HG02981 (cell line): ENCODE measurements at regions not wholly inside any gene's neighbourhood (a gene's known extent, or its start where the extent isn't known, plus 50 kb on each side); places are given as distances from the start of the nearest gene placed in this dataset.
"Not testable (repeated sequence)": the region's sequence is repeated elsewhere in the genome, so short reads cannot be mapped to it uniquely, and the experiment has no call there.

Experiments used
- ATAC-seq: cut with Tn5 transposase; IDR thresholded peaks from one replicate; pipeline ENCODE4 v1.9.1; 2021; ENCODE audit warnings: mild to moderate bottlenecking, moderate library complexity; ENCODE audit not compliant: unreplicated experiment

DNA sequence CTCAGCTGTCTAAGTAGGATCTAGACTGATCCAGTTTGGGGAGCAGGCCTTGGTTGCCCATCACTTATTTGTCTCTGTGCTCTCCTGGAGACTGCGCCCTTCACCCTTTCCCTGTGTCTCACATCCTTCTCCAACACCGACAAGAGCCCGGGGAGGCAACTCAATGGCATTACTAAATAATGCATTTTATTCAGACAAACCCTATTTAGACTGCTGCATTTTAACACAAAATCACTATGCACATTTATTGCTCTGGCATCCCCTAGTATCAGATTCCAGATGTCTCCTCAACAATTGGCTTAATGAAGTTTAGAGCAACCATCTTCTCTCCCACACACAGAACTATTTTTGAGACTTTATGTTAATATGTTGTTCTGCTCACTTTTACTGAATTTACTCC, 436.4 kb upstream of the CHRM3 start:
- ATAC-seq: no peak

- no peak for ATAC-seq
Measured at GRCh38 chr1:238944028-238944427, 442.3 kb upstream of the CHRM3 start.

DNA sequence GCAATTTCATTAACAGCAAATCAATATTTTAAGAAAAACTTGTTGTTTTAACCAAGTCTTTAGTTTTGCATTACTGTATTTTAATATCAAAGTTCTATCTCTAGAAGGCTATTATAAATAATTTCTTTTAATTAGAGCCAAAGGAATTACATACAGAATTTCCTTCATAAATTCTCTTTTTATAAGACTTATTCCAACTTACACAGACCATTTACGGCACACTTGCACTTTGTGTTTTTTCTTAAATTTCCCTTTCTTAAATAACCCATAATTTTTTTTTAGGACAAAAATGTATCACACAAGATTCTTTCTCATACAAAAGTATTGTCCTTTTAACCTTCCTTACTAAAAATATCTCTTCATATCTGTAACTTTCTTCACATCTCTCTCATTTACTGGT, 458.5 kb upstream of the CHRM3 start:
- no peak for ATAC-seq

- no peak for ATAC-seq
Measured at GRCh38 chr1:238916828-238917227, 469.5 kb upstream of the CHRM3 start.

DNA sequence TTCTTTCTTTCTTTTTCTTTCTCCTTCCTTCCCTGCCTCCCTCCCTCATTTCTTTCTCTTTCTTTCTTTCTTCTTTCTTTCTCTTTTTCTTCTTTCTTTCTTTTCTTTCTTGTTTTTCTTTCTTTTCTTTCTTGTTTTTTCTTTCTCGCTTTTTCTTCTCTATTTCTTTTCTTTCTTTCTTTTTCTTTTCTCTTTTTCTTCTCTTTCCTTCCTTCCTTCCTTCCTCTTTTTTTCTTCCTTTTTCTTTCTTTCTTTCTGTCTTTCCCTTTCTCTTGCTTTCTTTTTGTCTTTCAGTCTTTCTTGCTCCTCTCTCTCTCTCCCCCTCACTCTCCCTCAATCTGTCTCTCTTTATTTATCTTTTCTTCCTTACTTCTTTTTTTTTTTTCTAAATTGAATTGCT, 472.0 kb upstream of the CHRM3 start:
- ATAC-seq: no peak

- no peak for ATAC-seq
Measured at GRCh38 chr1:238913210-238913609, 473.2 kb upstream of the CHRM3 start.

- no peak for ATAC-seq
Measured at GRCh38 chr1:238912148-238912547, 474.2 kb upstream of the CHRM3 start.

- ATAC-seq: not testable (repeated sequence)
Measured at GRCh38 chr1:238902752-238903151, 483.6 kb upstream of the CHRM3 start.

GRCh38 chr1:238900334-238900865, 486.0 kb upstream of the CHRM3 start:
- ATAC-seq: no peak

DNA sequence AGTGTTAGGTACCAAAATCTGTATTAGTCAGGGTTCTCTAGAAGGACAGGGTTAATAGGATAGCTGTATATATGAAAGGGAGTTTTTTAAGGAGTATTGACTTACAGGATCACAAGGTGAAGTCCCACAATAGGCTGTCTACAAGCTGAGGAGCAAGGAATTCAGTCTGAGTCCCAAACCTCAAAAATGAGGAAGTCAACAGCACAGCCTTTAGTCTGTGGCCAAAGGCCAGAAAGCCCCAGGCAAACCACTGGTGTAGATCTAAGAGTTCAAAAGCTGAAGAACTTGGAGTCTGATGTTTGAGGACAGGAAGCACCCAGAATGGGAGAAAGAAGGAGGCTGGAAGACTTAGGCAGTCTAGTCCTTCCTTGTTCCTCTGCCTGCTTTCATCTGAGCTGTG, 487.5 kb upstream of the CHRM3 start:
- ATAC-seq: no peak

GRCh38 chr1:238895911-238896310, 490.5 kb upstream of the CHRM3 start:
- no peak for ATAC-seq

GRCh38 chr1:238892612-238893011, 493.8 kb upstream of the CHRM3 start:
- ATAC-seq: no peak

DNA sequence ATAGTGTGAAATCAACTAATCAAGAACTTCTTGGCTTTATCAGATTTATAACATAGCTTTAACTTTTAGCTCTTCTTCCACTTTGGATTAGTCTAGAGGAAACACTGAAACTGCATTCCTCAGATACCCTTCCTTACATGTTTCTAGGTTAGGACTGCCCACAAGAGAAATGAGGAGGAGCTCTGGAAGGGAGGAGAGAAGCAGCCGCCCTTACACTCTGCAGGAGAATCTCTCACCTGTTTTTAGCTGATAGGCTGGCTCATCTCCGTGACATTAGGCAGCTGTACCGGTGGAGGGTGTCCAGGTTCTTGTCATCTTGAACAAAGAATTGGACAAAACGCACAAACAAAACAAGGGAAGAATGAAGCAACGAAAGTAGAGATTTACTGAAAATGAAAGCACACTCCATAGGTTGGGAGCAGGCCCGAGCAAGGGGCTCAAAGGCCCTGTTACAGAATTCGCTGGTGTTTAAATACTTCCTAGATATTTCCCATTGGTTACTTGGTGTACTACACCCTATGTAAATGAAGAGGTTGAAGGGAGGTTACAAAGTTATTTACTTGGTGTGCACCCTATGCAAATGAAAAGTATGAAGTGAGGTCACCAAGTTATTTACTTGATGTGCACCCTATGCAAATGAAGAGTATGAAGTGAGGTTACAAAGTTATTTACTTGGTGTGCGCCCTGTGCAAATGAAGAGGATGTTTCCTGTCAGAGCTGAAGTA, 524.9 kb upstream of the CHRM3 start:
- ATAC-seq: no peak

DNA sequence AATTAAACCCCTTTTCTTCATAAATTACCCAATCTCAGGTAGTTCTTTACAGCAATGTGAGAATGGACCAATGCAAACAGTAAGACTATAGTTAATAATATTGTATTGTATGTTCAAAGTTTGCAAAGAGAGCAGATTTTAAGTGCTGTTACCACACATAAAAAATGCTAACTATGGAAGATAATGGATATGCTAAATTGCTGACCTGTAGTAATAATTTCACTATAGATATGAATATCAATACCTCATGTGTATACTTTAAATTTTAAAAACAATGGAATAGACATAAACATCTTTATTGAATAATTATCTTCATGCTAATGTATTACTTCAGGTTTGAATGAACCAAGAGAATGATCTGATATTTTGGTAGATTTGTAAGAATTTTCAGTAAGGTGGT, 552.4 kb upstream of the CHRM3 start:
- no peak for ATAC-seq

DNA sequence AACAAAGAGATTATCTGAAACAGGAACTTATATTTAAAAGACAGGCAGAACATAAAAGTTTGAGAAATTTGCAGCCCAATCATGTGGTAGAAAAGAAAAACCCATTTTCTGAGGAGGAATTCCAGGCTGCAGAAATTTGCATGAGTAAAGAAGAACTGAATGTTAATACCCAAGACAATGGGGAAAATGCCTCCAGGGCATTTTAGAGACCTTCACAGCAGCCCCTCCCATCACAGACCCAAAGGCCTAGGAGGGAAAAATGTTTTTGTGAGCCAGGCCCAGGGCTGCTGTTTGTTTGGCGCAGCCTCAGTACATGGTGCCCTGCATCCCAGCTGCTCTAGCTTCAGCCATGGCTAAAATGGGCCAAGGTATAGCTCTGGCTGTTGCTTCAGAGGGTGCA, 554.3 kb upstream of the CHRM3 start:
- ATAC-seq: no peak

DNA sequence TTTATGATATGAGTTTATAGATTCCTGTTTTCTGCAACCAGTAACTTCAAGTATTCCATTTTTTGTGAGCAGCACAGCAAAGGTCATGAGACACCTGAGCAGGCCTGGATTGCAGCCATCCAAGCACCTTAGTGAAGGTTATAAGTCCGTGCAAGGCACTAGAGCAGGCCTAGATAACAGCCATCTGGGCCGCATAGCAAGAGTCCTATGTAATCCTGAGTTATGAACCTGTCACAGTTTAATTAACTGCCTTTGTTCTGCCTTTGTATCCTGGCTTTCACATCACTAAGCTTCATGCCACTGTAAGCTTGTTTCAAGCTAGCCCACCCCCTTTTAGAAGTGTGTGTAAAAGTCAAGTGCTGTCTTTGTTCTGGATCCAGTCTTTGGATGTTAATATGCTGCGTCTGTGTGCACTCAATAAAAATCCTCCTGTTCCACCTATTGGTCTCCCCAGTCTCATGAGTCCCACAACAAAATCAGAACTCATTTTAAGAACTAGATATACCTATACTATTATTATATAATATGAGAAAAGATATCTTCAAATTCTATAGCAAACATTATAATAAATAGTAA, 556.2 kb upstream of the CHRM3 start:
- no peak for ATAC-seq

DNA sequence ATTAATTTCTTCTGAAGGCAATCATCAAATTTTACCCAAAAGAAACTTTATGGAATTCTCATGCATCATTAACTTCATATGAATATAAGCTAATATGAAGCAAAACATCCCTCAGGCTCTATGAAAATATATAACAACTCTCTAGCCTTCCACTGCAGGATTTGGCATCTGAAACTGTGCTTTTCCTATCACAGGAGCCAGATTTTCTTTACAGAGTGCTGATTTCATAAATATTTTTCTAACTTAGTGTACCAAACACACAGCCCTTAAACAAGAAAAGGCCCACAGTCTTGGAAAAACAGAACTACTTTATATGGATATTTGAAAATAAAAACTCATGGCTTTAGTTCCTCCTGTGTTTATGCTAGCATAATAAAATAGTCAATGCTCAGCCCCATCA, 559.5 kb upstream of the CHRM3 start:
- no peak for ATAC-seq

DNA sequence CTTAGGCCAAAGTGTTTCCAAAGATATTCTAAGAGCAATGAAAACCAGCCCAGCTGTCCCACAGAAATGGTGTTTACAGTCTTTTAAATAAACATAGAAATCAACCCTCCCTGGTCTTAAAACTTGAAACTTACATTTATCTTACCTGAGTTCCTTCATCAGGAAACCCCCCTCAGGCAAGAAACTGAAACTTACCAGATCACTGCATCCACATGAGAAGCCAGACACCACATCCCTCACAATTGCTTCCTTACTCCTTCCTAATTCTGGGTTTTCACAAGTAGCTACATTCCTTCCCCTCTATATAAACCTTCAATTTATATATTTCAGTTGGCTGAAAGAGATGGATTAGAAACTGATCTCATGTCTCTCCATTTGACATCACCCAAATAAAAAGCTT, 563.0 kb upstream of the CHRM3 start:
- no peak for ATAC-seq

- ATAC-seq: no peak
Measured at GRCh38 chr1:238811211-238811879, 575.0 kb upstream of the CHRM3 start.

- ATAC-seq: no peak
Measured at GRCh38 chr1:238790882-238791281, 595.5 kb upstream of the CHRM3 start.

GRCh38 chr1:238789916-238790667, 596.3 kb upstream of the CHRM3 start:
- ATAC-seq: no peak
